ENCODE measurements at regions not wholly inside any gene's neighbourhood (a gene's known extent, or its start where the extent isn't known, plus 50 kb on each side); places are given as distances from the start of the nearest gene placed in this dataset.

DNA sequence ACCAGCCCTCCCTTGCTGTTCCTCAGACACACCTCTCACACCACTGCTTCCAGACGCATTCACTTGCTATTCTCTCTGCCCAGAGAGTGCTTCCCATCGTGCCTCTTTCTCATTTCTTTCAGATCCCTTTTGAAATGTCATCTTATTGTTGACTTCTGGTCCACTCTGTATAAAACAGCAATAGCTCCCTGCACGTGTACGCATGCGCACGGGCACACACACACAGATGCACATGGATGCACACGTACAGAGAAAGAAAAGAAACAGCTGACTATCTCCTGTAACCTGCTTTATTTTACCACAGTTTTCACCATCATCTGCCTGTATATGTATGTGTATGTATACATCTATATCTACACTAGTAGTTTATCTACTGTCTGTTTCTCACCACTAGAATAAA is 285.9 kb upstream of the NR5A2 start:
- DNase-seq (ENCODE audit: low read depth in 2 of 2) = no peak

DNA sequence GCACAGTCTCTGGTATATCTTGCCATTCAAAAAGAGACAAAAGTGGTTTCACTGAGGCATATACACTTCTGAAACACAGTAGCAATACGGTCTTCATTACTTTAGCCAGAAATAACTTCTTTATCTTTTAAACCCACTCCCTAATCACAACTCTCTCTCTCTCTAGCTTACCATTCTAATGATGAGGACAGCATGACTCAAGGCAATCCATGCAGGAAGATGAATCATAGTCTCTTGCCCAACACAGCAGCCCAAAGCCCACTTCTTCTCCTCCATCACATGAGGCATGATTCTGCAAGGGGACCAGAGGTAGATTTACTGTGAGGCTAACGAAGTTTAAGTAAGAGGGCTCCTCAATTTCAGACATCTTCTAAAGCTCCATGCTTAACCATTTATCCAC is 285.0 kb upstream of the NR5A2 start:
- no peak for DNase-seq (ENCODE audit: low read depth in 2 of 2)

DNA sequence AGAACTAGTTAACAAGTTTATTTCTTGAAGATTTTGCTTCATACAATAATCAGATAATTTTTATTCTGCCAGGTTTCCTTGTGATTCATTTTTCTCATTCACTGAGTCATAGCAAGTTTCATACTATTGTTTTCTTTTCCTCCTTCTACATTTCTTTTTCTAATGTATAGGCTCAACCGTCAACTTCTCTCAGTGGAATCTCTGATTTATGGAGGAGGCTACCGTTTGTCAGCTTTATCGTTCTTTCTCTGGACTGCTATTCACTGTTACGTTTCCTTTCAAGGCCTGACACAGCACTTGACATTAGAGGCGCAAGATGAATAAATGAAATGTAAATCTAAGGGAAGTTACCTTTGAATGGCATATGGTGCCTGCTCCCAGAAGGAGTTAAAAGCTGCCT is 284.3 kb upstream of the NR5A2 start:
- DNase-seq (ENCODE audit: low read depth in 2 of 2) = no peak

DNA sequence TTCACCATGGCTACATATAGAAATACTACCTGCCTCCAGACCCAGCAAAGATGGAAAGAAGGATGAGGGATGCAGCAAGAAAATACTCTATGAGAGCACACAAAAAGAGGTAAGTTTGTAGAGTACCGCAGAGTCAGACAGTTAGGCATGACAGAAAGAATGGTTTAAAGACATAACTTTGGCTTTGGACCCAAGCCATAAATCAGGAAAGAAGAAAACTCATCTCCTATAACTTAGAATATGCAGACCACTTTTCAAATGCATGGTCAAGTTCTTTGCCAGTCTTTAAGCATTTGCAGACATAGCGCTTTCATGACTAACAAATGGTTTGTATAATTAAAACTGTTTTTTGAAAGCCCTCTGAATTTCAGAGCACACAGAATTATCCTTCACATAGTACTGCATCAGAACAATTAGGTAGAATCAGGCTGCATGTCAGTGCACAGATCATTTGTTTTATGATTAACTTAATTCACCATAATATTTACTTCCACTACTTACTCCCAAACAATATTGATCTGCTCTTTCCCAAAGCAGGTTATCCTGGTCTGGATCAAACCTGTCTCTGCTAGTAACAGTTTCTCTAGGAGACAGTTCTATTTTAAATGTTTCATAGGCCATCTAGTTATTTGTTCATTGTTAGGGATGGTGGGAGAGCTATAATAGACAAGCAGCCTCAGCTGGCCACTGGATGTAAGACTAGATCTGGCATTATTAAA is 280.7 kb upstream of the NR5A2 start:
- no peak for DNase-seq (ENCODE audit: low read depth in 2 of 2)

DNA sequence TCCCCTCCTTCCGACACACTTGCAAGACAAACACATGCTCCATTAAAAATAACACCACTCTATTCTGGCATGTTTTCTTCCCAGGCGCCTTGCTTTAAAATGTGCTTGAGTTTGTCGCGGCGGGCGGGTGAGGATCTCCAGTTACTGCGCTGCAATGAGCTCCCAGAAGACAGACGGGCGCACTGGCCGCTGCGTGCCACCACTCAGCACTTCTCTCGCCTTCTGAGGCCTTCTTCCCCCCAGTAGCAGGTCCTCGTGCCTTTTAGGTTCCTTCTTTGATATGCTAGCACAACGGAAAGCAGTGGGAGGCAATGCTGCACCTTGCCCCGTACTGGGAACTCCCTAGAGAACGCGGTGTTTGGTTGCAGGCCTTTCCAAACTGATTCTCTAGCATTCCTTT is 279.5 kb upstream of the NR5A2 start:
- DNase-seq (ENCODE audit: low read depth in 2 of 2) = no peak

DNA sequence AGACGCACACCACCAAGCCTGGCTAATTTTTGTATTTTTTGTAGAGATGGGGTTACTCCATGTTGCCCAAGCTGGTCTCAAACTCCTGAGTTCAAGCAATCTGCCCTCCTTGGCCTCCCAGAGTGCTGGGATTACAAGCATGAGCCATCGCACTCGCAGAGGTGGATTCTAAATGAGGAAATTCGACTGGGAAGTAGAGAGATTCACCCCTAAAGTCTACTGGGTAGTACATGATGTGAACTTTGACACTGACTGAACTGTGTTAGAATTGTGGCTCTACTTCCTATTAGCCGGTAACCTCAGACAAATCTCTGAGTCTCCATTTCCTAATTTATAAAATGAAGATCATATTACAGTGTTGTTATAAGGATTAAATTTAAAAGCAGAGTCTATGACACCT is 276.0 kb upstream of the NR5A2 start:
- DNase-seq (ENCODE audit: low read depth in 2 of 2) = no peak

DNA sequence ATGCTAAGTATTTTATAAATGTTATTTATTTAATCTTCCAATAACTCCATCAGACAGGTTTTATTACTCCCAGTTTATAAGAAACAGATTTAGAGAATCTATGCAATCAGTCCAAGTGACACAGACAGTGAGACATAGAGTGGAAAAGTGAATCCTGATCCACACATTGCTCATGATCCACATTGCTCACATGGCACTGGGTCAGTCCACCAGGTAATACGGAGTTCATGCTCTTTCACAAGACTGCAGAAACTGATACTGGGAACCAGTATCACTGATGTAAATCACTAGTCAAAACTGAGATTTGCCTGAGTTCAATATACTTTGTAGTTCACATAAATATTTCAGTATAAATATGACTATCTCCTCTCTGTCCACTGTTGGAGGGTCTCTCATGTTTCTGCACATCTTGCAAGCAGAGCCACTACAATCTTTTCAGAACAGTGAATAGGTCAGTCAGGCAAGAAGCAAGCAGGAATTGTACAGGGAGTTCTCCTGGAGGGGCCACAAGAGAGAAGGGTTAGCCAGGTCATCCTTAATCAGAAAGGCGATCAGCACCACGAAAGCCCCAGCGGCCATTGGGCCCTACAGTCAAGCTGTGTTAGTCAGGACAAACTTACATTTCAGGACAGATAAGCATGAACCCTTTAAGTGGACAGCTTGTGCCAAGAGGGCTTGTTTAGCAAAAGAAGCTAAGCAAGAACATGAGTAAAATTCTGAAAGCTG is 275.4 kb upstream of the NR5A2 start:
- DNase-seq (ENCODE audit: low read depth in 2 of 2) = no peak

DNA sequence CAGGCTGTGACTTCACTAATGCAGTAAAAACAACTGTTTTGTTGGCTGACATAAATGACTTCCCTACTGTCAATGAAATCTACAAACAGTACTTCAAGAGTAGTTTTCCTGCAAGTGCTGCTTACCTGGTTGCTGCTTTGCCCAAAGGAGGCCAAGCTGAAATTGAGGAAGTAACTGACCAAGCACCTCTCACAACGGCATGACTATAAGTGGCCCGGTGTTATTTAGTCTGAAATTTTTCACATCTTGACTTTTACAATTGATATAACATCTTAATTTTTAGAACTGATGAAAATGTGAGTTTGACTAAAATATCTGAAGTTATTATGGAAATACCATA is 274.9 kb upstream of the NR5A2 start:
- DNase-seq (ENCODE audit: low read depth in 2 of 2) = no peak

DNA sequence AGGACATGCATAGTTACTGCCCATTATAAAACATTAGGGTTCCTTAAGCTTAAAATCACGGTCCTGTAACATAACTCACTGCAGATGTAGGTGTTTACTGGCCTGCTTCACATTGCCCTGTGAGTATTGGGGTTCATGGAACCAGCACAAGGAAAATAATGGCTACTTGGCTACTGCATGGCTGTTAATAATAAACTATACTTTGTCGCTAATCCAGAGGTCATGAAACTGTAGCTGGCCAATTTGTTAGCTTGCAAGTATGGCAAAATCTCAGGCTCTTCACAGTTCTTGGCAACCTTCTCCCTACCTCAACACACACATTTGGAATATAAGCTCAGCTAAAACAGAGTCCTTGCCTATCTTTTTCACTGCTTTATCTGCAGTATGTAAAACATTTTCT is 274.0 kb upstream of the NR5A2 start:
- DNase-seq (ENCODE audit: low read depth in 2 of 2) = no peak

DNA sequence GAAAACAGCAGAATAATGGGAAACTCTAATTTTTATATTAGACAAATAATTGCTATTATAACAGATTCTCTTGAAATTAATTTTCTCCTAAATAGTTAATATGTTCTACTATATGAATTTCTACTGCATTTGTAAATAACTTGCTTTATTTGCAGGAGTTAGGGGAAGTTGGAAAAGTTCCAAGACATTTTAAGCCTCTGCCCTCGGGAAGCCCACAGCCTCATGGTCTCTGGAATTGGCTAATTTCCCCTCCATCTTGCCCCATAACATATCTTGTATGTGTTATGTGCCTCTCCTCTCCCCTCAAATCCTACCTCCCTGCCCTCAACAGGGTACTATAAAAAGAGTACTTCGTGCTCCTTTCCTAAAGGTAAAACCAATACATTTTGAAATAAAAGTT is 271.4 kb upstream of the NR5A2 start:
- DNase-seq (ENCODE audit: low read depth in 2 of 2) = no peak

DNA sequence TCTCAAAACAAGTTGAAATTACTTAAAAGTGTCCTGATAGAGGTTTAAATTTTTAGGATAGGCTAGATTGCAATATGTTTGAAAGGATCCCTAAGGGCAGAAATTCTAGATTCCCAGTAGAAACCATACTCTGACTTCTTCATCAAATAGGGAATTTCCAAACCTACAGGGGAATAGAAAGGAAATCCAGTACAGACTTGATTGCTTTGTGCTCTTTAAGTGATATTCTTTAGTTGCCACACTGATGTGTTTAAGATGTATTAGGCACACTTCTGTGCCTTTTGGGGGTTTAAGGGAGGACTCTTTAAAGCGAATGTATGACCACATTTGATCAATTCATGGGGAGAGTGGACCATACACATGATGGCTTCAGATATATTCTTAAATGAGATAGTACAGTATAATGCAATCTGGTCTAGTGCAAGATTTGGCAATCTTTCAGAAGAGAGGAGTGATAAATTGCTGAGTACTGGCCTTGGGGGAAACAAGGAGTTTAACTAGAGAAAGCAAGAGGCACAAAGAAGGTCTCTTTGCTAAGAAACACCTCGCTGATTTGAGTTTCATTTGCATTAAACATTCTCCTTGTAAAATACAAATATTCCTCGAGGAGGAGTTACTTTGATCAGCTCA is 268.8 kb upstream of the NR5A2 start:
- DNase-seq (ENCODE audit: low read depth in 2 of 2) = no peak

DNA sequence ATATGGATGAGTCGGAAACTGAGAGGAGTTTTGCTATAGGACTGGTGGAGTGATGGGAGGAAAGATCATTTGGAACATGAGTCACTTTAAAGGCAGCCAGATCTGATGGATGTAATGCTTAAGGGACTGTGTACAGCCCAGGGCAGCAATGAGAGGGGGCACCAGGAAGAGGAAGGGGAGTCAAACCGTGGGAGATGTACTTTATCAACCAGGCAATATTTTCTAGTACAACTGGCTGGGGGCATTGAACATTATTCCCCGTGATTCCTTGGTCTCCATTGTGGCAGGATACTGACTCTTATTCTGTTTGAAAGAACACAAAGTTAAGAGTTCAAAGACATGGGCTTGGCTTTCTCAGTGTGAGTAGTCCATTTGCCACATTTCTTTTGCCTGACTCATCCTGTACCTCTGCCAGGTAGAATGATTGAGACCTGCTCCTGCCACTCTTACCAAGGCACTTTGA is 268.2 kb upstream of the NR5A2 start:
- no peak for DNase-seq (ENCODE audit: low read depth in 2 of 2)

DNA sequence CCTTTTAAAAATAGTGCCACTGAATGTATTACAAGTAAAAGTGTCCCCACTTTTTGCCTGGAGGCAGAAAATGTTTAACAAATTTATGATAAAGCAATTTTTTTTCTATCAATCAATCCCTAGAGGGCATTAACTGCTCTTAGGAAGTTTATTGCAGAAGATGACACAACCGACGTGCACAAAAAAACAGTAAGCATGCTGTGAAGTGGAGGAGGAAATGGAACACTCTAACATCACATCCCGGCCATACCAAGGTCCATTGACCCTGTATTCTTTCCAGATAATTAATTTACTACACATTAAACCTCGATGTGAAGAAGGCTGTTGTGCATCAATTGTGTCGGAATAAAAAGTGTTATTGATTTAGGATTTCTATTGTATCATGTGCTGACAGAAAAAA is 264.9 kb upstream of the NR5A2 start:
- DNase-seq (ENCODE audit: low read depth in 2 of 2) = no peak

DNA sequence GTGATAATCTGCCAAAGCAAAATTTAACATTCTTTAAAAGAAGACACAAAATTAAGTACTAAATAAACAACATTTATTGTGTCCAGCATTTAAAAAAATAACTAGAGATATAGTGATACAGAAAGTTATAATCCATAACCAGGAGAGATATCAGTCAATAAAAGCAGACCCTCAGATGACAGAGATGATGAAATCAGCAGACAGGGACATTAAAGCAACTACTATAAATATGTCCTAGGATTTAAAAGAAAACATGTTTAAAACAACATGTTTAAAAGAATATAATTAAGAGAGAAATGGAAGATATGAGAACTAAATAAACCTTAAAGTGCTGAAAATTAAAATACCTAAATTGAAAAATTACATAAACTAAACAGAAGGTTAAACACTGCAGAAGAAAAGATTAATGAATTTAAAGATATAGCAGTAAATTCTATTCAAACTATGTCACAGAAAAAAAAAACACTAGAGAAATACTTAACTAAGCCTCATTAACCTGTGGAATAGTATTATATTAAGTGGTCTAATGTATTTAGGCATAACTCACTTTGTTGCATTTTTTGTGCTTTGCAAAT is 261.2 kb upstream of the NR5A2 start:
- DNase-seq (ENCODE audit: low read depth in 2 of 2) = no peak

DNA sequence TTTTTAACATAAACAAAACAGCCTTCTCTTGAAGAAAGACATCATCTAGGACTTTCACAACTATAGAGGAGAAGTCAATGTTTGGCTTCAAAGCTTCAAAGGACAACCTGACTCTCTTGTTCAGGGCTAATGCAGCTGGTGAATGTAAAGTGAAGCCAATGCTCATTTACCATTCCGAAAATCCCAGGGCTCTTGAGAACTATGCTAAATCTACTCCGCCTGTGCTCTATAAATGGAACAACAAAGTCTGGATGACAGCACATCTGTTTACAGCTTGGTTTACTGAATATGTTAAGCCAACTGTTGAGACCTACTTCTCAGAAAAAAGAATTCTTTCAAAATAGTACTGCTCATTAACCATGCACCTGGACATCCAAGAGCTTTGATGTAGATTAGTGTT is 259.8 kb upstream of the NR5A2 start:
- no peak for DNase-seq (ENCODE audit: low read depth in 2 of 2)

DNA sequence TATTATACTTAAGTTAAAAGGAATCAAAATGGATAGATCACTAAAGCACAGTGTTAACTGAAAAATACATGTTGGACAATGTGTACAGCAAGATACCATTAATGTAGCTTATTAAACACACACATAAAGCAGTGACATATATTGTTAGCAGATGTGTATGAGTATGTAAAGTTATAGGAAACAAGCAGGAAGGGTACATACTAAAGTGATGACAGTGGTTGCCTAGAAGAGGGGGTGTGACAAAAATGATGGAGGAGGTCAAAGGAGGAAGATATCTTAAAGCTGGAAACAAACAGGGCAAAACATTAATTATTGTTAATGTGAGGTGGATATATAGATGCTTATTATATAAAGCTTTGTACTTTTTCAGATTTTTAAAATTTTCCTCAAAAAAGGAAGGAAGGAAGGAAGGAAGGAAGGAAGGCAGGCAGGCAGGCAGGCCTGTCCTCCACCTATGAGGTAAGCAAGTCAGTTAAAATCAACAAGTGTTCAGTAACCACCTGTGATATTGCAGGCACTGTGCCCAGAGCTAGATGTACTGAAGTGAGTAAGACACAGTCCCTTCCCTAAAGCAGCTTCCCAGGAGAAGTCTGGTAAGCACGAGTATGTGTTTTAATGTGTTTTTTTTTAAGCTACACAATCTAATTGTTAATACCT is 252.9 kb upstream of the NR5A2 start:
- no peak for DNase-seq (ENCODE audit: low read depth in 2 of 2)

DNA sequence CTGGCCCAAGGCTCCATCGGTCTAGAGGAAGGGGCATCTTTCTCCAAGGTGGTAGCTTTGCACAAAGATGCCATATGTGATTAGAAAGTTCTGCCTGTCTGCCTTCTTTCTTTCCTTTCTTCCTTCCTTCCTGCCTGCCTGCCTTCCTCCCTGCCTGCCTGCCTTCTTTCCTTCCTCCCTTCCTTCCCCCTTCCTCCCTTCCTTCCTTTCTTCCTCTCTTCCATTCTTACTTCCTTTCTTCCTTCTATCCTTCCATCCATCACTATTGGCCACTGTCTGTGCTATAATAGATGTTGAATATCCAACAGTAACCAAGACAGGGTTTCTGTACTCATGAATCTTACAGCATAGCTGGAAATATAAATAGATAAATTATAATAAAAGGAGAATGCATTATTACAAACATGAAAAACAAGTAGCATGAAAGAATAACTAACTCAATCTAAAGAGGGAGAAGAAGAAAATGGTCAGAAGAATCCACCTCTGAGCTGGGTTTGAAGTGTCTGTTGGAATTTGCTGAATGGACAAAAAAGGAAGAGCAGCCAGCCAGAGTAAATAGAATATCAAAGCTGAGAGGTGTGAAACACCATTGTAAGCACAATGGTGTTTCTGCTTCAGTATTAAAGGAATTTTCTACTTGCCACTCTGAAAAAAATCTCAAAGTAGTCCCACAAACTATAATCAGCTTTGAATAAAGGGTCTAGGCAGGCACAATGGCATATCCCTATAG is 250.6 kb upstream of the NR5A2 start:
- DNase-seq (ENCODE audit: low read depth in 2 of 2) = no peak

DNA sequence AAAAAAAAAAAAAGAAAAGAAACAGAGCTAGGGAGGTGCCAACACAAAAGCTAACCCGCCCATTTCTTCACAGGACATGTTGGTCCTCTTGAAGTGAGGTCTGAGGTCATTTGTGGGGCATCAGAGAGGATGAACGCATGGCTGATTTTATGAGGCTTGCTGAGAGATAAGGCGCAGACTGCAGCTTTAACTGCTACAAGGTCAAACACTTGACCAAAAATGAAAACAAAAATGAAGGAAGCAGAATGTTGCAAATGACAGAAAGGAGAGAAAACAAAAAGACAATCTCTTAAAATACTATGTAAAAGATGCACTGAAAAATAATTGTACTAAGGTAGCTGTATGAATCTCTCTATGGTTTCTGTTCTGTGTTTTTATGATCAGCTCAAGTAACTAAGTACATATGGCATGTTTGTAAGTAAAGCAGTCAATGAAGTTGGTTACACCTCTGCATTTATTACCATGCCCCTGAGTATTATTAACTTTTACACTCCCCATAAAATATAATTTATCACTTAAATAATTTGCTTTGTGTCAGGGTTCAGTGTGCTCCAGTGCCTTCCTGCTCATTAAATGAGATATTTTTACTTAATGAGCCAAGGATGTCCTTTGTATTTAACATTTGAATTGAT is 249.1 kb upstream of the NR5A2 start:
- no peak for DNase-seq (ENCODE audit: low read depth in 2 of 2)

DNA sequence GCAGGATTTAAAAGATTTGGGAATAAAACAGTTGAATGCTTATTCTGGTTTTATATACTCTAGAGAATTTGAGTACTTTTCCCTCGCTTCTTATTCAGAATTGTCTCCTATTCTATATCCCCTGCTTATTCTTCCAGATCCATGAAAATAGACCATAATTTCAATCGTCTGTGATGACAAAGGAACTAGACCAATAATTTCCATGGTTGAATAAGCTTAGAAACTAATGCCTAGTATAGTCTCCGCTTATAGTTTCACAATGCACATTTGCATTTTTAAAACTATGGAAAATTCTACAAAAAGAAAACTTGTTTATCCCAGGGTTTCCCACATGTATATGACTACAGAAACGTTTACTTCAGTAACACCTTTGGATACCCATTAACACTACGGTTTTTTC is 247.4 kb upstream of the NR5A2 start:
- DNase-seq (ENCODE audit: low read depth in 2 of 2) = no peak

DNA sequence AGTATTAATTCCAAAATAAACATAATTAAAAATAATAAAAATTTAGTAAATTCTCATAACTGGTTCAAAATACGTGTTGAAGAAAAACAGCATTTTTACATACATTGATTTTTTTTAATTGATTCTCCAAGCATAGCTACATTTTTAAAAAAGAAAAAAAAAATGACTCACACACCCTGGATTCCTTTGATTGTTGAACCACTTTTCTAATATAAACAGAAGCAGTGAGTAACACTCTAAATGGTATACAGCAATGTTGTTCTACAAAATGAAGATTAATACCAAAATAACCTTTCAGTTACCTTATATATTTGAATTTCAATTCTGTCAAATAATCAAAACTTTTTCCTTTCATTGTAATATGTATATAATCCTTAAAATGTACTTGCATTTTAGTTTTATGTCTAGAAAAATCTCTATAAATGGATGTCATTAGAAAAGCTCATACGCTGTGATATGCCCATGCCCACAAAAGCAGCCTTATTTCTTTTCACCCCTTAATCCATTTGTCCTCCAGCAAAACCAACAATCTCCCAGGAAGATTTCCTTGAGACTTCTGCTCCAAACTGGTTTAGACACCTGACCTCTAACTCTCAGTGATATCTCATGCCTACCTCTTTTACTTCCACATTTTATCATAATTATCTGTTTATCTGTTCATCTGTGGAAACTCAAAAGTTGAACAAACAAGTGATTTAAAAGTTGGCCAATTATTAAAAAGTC is 246.4 kb upstream of the NR5A2 start:
- no peak for DNase-seq (ENCODE audit: low read depth in 2 of 2)
